ENCODE measurements at regions not wholly inside any gene's neighbourhood (a gene's known extent, or its start where the extent isn't known, plus 50 kb on each side); places are given as distances from the start of the nearest gene placed in this dataset.

DNA sequence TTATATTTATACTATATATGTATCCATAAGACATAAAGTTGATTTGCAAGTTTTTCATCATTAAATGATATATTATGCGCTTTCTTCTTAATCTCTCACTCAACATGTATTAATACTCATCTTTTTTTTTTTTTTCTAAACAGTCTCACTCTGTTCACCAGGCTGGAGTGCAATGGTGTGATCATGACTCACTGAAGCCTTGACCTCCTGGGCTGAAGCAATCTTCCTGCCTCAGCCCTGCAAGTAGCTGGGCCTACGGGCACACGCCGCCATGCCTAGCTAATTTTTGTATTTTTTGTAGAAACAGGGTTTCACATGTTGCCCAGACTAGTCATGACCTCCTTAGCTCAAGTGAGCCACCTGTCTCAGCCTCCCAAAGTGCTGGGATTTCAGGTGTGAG lies 51.4 kb upstream of the MAP4K3 start:
- no peak for TF ChIP-seq POLR2A (IDR thresholded peaks at IDR 0.05; ENCODE audit: control extremely low read depth in 1 of 2, low read depth in 2 of 2, low read length in 2 of 2)
- TF ChIP-seq POLR2AphosphoS5 (IDR thresholded peaks at IDR 0.05; ENCODE audit: low read depth, low read length): no peak
- TF ChIP-seq, protein P1, sequence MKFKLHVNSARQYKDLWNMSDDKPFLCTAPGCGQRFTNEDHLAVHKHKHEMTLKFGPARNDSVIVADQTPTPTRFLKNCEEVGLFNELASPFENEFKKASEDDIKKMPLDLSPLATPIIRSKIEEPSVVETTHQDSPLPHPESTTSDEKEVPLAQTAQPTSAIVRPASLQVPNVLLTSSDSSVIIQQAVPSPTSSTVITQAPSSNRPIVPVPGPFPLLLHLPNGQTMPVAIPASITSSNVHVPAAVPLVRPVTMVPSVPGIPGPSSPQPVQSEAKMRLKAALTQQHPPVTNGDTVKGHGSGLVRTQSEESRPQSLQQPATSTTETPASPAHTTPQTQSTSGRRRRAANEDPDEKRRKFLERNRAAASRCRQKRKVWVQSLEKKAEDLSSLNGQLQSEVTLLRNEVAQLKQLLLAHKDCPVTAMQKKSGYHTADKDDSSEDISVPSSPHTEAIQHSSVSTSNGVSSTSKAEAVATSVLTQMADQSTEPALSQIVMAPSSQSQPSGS (IDR thresholded peaks at IDR 0.05; ENCODE audit: low read length): no peak
- TF ChIP-seq CEBPB (IDR thresholded peaks at IDR 0.05; ENCODE audit: low read depth, low read length): no peak
- TF ChIP-seq, protein P2, sequence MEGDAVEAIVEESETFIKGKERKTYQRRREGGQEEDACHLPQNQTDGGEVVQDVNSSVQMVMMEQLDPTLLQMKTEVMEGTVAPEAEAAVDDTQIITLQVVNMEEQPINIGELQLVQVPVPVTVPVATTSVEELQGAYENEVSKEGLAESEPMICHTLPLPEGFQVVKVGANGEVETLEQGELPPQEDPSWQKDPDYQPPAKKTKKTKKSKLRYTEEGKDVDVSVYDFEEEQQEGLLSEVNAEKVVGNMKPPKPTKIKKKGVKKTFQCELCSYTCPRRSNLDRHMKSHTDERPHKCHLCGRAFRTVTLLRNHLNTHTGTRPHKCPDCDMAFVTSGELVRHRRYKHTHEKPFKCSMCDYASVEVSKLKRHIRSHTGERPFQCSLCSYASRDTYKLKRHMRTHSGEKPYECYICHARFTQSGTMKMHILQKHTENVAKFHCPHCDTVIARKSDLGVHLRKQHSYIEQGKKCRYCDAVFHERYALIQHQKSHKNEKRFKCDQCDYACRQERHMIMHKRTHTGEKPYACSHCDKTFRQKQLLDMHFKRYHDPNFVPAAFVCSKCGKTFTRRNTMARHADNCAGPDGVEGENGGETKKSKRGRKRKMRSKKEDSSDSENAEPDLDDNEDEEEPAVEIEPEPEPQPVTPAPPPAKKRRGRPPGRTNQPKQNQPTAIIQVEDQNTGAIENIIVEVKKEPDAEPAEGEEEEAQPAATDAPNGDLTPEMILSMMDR (IDR thresholded peaks at IDR 0.05; ENCODE audit: control extremely low read depth in 1 of 3, insufficient read depth in 1 of 3, low read depth in 1 of 3, low read length in 3 of 3): no peak
- no peak for TF ChIP-seq EGR1 (IDR thresholded peaks at IDR 0.05; ENCODE audit: borderline replicate concordance, low read depth, low read length)
- no peak for TF ChIP-seq EP300 (IDR thresholded peaks at IDR 0.05; ENCODE audit: borderline replicate concordance in 1 of 2, low read depth in 2 of 2, low read length in 2 of 2)

All from H1 (cell line).